MCF 10A (cell line): ENCODE measurements at regions not wholly inside any gene's neighbourhood (a gene's known extent, or its start where the extent isn't known, plus 50 kb on each side); places are given as distances from the start of the nearest gene placed in this dataset.

Experiments
- BruUV-seq: library from RNA; stranded (reverse); fragments of 400-500 nt; replicated peaks from 2 replicates; lab custom pipeline; 2021; lab: Mats Ljungman, UMichigan
- CTCF ChIA-PET: fragments of 300-600 bp; sonication (Branson Sonifier 250); formaldehyde crosslinking; extraction: SDS; loops from one replicate; lab custom pipeline; 2021; ENCODE audit warnings: antibody characterized with exemption, inconsistent platforms; lab: Yijun Ruan, JAX
- POLR2A ChIA-PET: fragments of 300-600, 350-650 bp; sonication (Branson Sonifier 250); formaldehyde crosslinking; extraction: SDS; loops from one replicate; lab custom pipeline; 2020; ENCODE audit warnings: antibody characterized with exemption, inconsistent platforms; lab: Yijun Ruan, JAX
- DNase-seq: peaks from one replicate; pipeline ENCODE4 v3.0.0-alpha.2; 2018; ENCODE audit not compliant: unreplicated experiment
- H3K27ac Mint-ChIP-seq: one replicate; pipeline ENCODE4 v1.8.0; 2022; ENCODE audit warnings: mild to moderate bottlenecking, low read depth, mixed read lengths; ENCODE audit not compliant: unreplicated experiment
- H3K27me3 Mint-ChIP-seq: one replicate; pipeline ENCODE4 v1.8.0; 2022; ENCODE audit warnings: mixed read lengths; ENCODE audit not compliant: insufficient read depth, unreplicated experiment
- H3K36me3 Mint-ChIP-seq: one replicate; pipeline ENCODE4 v1.8.0; 2022; ENCODE audit warnings: mild to moderate bottlenecking, moderate library complexity, mixed read lengths; ENCODE audit not compliant: insufficient read depth, unreplicated experiment
- H3K4me1 Mint-ChIP-seq: one replicate; pipeline ENCODE4 v1.8.0; 2022; ENCODE audit warnings: mixed read lengths; ENCODE audit not compliant: insufficient read depth, unreplicated experiment
- H3K4me3 Mint-ChIP-seq: one replicate; pipeline ENCODE4 v1.8.0; 2022; ENCODE audit warnings: mild to moderate bottlenecking, moderate library complexity, mixed read lengths; ENCODE audit not compliant: unreplicated experiment
- H3K9me3 Mint-ChIP-seq: one replicate; pipeline ENCODE4 v1.8.0; 2022; ENCODE audit warnings: mixed read lengths; ENCODE audit not compliant: unreplicated experiment
- intact Hi-C: fragments of 100-400 bp; cut with micrococcal nuclease; formaldehyde crosslinking; loops from 2 replicates; pipeline ENCODE4 v1.14.1; 2022
- TF ChIP-seq, protein P1 (sequence below): fragments of 200-600 bp; IDR thresholded peaks from one replicate; pipeline ENCODE4 v1.8.0; 2022; ENCODE audit warnings: antibody characterized with exemption, mild to moderate bottlenecking; ENCODE audit not compliant: unreplicated experiment

DNA sequence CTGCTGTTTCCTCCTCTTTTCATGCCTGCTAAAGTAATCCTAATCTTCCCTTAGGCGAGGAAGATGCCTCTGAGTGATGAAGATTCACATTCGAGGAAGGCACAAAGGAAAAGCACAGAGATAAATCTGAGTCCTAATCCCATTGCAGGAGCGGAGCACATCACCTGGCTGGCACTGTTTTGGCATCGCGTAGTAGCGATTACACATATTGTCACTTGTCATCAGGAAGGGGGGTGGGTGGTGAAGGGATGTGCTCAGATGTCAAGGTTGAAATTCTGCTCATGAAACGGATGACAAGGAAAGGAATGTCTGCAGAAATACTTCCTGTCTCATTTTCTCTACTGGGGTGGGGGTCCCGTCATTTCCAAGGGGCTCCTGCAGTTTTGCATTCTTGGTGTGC, 363.1 kb upstream of the EEF2KMT start:
- intact Hi-C loops = no loop called here
- no peaks in the 10 kb centered on the region for H3K36me3 Mint-ChIP-seq
- no peak for DNase-seq
- no peaks in the 10 kb centered on the region for H3K27me3 Mint-ChIP-seq
- no peak overlapping the region for H3K4me3 Mint-ChIP-seq
- POLR2A ChIA-PET = no interaction called here
- CTCF ChIA-PET = no interaction called here
- BruUV-seq = no TSS peak
- no peaks in the 10 kb centered on the region for H3K4me1 Mint-ChIP-seq
- no peak overlapping the region for H3K27ac Mint-ChIP-seq
- TF ChIP-seq, protein P1, sequence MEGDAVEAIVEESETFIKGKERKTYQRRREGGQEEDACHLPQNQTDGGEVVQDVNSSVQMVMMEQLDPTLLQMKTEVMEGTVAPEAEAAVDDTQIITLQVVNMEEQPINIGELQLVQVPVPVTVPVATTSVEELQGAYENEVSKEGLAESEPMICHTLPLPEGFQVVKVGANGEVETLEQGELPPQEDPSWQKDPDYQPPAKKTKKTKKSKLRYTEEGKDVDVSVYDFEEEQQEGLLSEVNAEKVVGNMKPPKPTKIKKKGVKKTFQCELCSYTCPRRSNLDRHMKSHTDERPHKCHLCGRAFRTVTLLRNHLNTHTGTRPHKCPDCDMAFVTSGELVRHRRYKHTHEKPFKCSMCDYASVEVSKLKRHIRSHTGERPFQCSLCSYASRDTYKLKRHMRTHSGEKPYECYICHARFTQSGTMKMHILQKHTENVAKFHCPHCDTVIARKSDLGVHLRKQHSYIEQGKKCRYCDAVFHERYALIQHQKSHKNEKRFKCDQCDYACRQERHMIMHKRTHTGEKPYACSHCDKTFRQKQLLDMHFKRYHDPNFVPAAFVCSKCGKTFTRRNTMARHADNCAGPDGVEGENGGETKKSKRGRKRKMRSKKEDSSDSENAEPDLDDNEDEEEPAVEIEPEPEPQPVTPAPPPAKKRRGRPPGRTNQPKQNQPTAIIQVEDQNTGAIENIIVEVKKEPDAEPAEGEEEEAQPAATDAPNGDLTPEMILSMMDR = no peak
- peaks cover 52% of the 10 kb centered on the region for H3K9me3 Mint-ChIP-seq

DNA sequence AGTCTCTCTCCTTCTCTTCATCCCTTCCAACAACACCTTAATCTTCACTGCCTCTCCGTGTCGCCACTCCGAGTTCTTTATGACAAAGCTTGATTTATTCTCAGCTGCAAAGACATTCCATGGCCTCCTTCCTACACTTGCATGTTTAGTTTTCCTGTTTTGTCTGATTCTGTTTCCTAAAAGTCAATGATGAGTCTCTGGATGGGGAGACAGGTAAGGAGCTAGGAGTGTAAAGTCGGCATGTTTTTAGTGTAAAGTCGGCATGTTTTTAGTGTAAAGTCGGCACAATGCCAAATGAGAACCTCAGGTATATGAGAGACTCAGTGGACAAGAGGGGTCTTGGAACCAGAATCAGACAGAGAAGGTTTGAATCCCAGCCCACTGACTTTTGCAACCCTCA, 362.3 kb upstream of the EEF2KMT start:
- TF ChIP-seq, protein P1 = no peak
- BruUV-seq = no TSS peak
- Mint-ChIP-seq H3K27me3 (no peaks in the 10 kb centered on the region), H3K4me3 (no peak overlapping the region), H3K4me1 (no peaks in the 10 kb centered on the region), H3K36me3 (no peaks in the 10 kb centered on the region), H3K27ac (no peak overlapping the region), H3K9me3 (peaks cover 53% of the 10 kb centered on the region)
- intact Hi-C loops = no loop called here
- CTCF ChIA-PET = no interaction called here
- no peak for DNase-seq
- POLR2A ChIA-PET = no interaction called here

DNA sequence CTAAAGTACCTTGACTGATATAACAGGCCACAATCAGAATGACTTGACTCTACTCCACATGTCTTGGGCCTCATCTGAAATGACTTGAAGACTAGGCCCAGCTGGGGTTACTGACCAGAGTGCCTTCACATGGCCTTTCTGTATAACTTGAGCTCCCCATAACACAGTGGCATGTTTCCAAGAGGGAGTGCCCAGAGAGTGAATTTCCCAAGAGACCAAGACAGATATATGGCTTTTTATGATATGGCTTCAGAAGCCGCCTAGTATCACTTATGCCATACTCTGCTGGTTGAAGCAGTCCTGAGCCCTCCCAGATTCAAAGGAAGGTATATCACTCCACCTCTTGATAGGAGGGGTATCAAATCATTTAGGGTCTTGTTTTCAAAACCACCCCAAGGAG, 357.5 kb upstream of the EEF2KMT start:
- ChIA-PET CTCF (no interaction called here), POLR2A (no interaction called here)
- Mint-ChIP-seq H3K36me3 (no peaks in the 10 kb centered on the region), H3K4me3 (no peak overlapping the region), H3K27ac (no peak overlapping the region), H3K27me3 (no peaks in the 10 kb centered on the region), H3K4me1 (no peaks in the 10 kb centered on the region), H3K9me3 (peaks cover 62% of the 10 kb centered on the region)
- no peak for DNase-seq
- TF ChIP-seq, protein P1 = no peak
- no TSS peak for BruUV-seq
- intact Hi-C loops = no loop called here

DNA sequence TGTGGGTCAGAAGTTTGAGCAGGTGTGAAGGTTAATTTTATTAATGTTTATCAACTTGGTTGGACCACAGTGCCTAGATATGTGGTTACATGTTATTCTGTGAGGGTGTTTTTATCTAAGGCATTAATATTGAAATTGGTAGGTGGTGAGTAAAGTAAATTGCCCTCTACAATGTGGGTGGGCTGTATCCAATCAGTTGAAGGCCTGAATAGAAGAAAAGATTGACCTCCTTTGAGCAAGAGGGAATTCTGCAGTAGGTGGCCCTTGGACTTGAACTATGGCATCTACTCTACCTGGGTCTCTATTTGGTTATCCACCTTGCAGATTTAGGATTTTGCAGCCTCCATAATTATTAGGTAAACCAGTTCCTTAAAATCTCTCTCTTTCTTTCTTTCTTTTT, 356.8 kb upstream of the EEF2KMT start:
- POLR2A ChIA-PET = no interaction called here
- peaks cover 57% of the 10 kb centered on the region for H3K9me3 Mint-ChIP-seq
- DNase-seq = no peak
- BruUV-seq = no TSS peak
- TF ChIP-seq, protein P1 = no peak
- H3K27me3 Mint-ChIP-seq = no peaks in the 10 kb centered on the region
- no peak overlapping the region for H3K27ac Mint-ChIP-seq
- no peak overlapping the region for H3K4me3 Mint-ChIP-seq
- no peaks in the 10 kb centered on the region for H3K36me3 Mint-ChIP-seq
- intact Hi-C loops = no loop called here
- no peaks in the 10 kb centered on the region for H3K4me1 Mint-ChIP-seq
- CTCF ChIA-PET = no interaction called here
